Ishikawa (cell line): ENCODE measurements at regions not wholly inside any gene's neighbourhood (a gene's known extent, or its start where the extent isn't known, plus 50 kb on each side); places are given as distances from the start of the nearest gene placed in this dataset.

Experiments used
- CREB1 ChIP-seq: IDR thresholded peaks from 2 replicates; pipeline ENCODE4 v1.6.1; 2012; ENCODE audit warnings: low read depth
- EGR1 ChIP-seq: IDR thresholded peaks from 2 replicates; pipeline ENCODE4 v1.6.1; 2012
- EP300 ChIP-seq: IDR thresholded peaks from 2 replicates; pipeline ENCODE4 v1.6.1; 2012; ENCODE audit warnings: borderline replicate concordance
- RAD21 ChIP-seq: IDR thresholded peaks from 2 replicates; pipeline ENCODE4 v1.6.1; 2012; ENCODE audit warnings: low read depth
- TAF1 ChIP-seq: IDR thresholded peaks from 2 replicates; pipeline ENCODE4 v1.6.1; 2012; ENCODE audit warnings: low read depth, mild to moderate bottlenecking
- TCF12 ChIP-seq: IDR thresholded peaks from 2 replicates; pipeline ENCODE4 v1.6.1; 2012; ENCODE audit warnings: low read depth
- TEAD4 ChIP-seq: IDR thresholded peaks from 2 replicates; pipeline ENCODE4 v1.6.1; 2012
- YY1 ChIP-seq: IDR thresholded peaks from 2 replicates; pipeline ENCODE4 v1.6.1; 2012; ENCODE audit warnings: low read depth
- TF ChIP-seq, protein P1 (sequence below): IDR thresholded peaks from 2 replicates; pipeline ENCODE4 v1.6.1; 2012; ENCODE audit warnings: low read depth, mild to moderate bottlenecking

- TF ChIP-seq RAD21 (no peak), CREB1 (no peak), TEAD4 (no peak), EP300 (no peak), EGR1 (no peak), TAF1 (no peak), TCF12 (no peak), YY1 (no peak)
- TF ChIP-seq, protein P1, sequence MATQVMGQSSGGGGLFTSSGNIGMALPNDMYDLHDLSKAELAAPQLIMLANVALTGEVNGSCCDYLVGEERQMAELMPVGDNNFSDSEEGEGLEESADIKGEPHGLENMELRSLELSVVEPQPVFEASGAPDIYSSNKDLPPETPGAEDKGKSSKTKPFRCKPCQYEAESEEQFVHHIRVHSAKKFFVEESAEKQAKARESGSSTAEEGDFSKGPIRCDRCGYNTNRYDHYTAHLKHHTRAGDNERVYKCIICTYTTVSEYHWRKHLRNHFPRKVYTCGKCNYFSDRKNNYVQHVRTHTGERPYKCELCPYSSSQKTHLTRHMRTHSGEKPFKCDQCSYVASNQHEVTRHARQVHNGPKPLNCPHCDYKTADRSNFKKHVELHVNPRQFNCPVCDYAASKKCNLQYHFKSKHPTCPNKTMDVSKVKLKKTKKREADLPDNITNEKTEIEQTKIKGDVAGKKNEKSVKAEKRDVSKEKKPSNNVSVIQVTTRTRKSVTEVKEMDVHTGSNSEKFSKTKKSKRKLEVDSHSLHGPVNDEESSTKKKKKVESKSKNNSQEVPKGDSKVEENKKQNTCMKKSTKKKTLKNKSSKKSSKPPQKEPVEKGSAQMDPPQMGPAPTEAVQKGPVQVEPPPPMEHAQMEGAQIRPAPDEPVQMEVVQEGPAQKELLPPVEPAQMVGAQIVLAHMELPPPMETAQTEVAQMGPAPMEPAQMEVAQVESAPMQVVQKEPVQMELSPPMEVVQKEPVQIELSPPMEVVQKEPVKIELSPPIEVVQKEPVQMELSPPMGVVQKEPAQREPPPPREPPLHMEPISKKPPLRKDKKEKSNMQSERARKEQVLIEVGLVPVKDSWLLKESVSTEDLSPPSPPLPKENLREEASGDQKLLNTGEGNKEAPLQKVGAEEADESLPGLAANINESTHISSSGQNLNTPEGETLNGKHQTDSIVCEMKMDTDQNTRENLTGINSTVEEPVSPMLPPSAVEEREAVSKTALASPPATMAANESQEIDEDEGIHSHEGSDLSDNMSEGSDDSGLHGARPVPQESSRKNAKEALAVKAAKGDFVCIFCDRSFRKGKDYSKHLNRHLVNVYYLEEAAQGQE = no peak
These were observed 298.8 kb upstream of the NAV3 start for GRCh38 chr12:77531912-77532311.
